MM.1S (cell line): ENCODE measurements at regions not wholly inside any gene's neighbourhood (a gene's known extent, or its start where the extent isn't known, plus 50 kb on each side); places are given as distances from the start of the nearest gene placed in this dataset.

Source experiments
- CTCF ChIP-seq: fragments of 300-600 bp; sonication (generic); IDR thresholded peaks from 2 replicates; pipeline ENCODE4 v1.5.1; 2016; ENCODE audit warnings: antibody characterized with exemption, low read length, mixed read lengths
- EZH2 ChIP-seq: fragments of 300-600 bp; sonication (generic); optimal IDR thresholded peaks from 2 replicates; pipeline ENCODE3; 2017; ENCODE audit warnings: low read depth, mild to moderate bottlenecking, antibody characterized with exemption, low read length, mixed read lengths
- EZH2phosphoT487 ChIP-seq: fragments of 300-600 bp; sonication (generic); IDR thresholded peaks from 2 replicates; pipeline ENCODE4 v1.6.1; 2018; ENCODE audit warnings: antibody characterized with exemption, low read length

GRCh38 chr5:38119836-38120235 is 138.5 kb upstream of the EGFLAM start:
- TF ChIP-seq EZH2phosphoT487 (no peak), CTCF (no peak), EZH2 (no peak)
